ENCODE measurements at regions not wholly inside any gene's neighbourhood (a gene's known extent, or its start where the extent isn't known, plus 50 kb on each side); places are given as distances from the start of the nearest gene placed in this dataset.
"Not testable (repeated sequence)": the region's sequence is repeated elsewhere in the genome, so short reads cannot be mapped to it uniquely, and the experiment has no call there.

DNA sequence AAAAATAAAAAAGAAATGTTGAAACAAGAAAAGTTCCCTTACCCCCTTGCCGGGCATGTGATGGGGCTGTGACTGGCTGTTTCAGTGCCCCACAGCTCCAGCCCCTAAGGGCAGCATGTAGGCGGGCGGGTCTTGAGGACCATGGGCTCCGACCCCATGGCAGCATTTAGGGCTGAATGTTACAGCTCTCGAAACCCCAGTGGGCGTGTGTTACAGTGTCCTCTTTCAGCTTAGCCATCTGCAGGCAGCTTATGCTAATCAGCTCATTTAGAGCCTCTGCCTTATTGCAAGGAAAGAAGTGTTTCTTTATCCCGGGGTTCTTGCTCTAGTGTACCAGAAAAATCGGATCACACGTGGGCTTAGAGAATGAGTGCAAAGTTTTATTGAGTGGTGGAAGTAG, 497.4 kb upstream of the CYLC2 start:
- DNase-seq = no peak

DNA sequence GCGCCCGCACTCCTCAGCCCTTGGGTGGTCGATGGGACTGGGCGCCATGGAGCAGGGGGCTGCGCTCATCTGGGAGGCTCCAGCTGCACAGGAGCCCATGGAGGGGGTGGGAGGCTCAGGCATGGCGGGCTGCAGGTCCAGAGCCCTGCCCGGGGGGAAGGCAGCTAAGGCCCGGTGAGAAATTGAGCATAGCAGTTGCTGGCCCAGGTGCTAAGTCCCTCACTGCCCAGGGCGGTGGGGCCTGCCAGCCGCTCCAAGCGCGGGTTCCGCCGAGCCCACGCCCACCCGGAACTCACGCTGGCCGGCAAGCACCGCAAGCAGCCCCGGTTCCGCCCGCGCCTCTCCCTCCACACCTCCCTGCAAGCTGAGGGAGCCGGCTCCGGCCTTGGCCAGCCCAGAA, 508.2 kb upstream of the CYLC2 start:
- DNase-seq = not testable (repeated sequence)

DNA sequence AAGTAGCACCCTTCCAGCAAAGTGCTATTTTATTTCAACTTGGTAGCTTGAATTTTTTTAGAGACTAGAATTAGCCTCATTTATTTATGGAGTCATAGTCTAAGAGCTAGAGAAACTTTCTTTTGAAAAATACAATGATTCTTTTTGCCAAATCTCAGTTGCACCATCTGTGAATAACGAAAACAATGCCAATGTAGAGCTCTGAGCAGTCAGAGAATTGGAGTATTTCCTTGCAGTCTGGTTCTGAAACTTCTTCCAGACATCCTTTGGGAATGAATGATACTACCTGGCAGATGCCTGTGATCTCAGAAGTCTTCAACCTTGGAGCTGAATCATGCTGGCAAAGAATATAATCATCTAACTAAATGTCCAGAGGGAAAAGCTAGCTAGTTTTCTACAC, 511.5 kb upstream of the CYLC2 start:
- no peak for DNase-seq

DNA sequence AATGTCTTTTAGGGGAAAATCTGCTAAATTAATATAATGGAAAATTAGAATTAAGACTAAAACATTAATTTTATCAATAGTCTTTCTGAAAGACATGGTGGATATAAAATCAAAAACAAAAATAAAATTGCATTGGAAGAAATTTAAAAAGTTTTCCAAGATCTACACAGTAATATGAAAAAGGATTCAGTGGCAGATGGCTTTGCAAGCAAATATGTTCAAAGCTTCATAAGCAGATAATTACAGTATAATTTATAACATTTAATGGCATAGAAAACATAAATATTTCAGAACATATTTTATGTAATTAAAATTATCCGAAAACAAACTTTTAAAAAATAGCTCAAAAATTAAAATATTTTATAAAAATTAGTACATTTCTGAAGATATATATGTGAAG, 512.4 kb upstream of the CYLC2 start:
- no peak for DNase-seq

DNA sequence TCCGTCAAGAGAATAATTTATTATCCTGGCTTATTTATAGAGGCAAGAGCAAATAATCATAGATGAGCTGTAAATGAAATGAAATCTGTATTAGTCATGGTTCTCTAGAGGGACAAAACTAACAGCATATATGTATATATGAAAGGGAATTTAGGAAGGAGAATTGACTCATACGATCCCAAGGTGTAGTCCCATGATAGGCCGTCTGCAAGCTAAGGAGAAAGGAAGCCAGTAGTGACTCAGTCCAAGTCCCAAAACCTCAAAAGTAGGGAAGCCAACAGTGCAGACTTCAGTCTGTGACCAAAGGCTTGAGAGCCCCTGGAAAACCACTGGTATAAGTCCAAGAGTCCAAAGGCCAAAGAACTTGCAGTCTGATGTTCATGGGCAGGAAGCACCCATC, 515.9 kb upstream of the CYLC2 start:
- DNase-seq = no peak

DNA sequence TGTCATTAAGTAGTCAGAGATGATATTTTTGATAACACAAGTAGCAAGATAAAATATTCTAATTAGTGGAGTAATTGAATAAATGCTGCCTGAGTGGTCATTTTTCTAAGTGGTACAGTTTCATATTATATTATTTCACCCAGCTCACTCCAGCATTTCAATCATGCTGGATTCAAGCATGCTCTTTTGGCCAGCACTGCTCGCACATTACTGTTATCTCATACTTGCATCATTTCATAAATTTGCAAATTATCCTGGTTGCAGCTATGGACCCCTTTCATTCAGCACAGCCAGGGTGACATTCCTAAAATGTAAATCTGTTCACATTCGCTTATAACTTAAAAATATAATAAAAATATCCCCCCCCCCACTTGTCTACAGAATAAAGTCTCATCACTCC, 520.8 kb upstream of the CYLC2 start:
- no peak for DNase-seq

DNA sequence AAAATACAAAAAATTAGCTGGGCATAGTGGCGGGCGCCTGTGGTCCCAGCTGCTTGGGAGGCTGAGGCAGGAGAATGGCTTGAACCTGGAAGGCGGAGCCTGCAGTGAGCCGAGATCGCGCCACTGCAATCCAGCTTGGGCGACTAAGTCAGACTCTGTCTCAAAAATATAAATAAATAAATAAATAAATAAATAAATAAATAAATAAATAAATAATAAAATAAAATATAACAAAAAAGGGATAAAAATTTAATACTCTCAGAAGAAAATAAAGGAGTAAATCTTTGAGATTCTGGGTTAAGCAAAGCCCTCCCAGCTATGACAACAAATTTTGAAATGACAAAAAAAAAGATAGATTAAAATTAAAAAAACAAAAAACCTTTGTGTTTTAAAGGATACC, 525.7 kb upstream of the CYLC2 start:
- not testable (repeated sequence) for DNase-seq

DNA sequence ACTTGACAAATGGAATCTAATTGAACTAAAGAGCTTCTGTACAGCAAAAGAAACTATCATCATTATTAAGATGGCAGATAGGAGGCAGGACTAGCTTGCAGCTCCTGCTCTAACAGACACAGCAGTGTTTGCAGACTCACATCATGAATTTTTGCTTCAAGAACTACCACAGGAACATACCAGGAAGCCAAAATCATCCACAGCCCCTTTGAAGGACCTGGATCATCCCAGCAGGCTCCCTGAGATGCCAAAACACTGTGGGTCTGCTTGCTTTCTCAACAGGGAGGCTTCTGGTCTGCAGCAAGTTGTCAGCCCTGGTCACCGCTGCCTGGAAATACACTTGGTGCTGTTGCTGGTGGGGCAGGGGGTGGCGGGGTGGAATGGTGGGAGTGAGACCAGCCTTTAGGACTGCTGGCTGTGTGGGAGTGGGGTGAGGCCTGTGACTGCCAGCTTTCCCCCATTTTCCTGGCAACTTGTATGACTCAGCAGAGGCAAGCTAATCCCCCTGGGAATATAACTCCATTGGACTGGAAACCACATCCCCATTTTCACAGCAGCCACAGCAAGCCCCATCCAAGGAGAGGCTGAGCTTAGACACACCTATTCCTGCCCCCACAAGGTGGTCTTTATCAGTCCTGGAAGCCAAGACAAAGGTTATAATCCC, 533.8 kb upstream of the CYLC2 start:
- DNase-seq = no peak

DNA sequence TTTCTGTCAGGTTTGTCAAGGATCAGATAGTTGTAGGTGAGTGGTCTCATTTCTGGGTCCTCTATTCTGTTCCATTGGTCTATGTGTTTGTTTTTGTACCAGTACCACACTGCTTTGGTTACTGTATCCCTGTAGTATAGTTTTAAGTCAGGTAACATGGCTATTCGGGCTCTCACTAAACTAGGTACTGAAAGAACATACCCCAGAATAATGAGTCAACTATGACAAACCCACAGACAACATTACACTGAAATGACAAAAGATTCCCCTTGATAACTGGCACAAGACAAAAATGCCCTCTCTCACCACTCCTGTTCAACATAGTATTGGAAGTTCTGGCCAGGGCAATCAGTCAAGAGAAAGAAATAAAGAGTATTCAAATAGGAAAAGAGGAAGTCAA, 535.3 kb upstream of the CYLC2 start:
- no peak for DNase-seq

DNA sequence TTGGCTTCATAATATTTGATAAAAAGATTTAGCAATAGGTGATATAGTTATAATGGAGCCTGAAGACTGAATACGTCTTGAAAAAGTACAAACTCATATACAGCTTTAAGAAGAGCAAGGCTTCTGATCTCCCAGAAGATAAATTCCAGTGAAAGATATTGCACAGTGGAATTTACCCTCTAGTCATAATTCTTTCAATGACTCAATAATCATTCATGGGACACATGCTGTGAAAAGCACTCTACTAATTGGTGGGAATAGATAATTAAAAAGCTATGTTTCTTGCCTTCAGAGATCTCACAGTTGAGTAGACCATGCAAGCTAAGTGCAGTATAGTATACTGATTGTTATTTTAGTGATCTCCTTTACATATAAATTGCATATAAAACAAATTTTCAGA, 538.6 kb upstream of the CYLC2 start:
- no peak for DNase-seq

DNA sequence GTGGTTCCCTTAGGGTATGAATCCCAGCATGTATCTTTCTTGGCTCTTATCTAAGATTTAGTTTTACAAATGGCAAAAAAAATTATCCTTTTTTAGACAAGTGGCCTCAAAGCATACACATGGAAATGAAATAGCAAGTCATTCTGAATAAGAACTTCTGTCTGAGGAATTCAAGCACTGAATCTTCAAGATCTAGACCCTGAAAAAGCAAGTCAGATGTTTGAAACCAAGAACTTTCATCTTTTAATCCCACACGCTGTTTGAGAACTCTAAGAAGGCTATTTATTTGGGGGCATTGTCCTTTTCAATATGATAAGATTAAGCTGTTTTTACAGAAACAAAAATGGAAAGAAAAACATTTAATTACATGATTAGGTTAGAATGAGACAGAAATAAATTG, 549.2 kb upstream of the CYLC2 start:
- DNase-seq = no peak

DNA sequence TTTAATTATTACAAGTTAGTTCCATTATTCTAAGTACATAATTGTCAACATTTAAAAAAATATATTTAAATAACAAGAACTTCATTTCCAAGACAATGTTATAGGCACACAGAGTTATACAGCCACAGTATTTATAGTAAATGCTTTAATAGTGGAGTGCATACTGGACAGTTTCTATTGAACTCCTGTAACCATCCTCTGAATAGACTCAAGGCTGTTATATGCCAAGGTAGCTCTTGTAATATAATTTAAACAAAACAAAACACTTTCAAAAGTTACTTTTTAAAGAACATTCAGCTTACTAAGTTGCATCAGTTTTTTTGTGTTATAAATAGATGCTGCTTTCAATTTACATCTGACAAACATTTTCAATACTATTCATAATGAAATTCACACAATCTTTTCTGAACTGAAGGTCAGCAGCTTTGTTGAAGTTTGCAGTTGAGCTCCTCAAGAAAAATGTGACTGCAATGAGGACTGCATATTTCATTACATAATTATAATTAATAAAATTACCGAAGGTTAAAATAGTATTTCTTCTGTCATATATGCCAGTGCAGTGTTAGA, 549.9 kb upstream of the CYLC2 start:
- DNase-seq = no peak

DNA sequence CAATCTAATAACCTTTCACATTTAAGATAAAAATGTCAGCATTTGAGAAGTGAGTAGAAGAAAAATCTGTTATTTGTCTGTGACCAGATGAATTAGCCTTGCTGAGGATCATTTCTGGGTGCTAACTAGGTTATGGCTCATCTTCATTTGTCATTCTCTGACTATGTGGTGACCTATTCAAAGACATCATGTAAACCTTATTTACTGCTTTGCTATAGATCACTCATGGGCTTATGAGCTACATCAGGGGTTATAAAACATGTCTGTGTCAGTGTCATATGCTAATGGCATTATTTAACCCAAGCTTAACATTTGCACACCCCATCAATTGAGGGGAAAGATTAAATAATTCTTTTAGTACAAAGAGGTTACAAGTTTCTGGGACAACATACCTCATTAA, 555.5 kb upstream of the CYLC2 start:
- DNase-seq = no peak

DNA sequence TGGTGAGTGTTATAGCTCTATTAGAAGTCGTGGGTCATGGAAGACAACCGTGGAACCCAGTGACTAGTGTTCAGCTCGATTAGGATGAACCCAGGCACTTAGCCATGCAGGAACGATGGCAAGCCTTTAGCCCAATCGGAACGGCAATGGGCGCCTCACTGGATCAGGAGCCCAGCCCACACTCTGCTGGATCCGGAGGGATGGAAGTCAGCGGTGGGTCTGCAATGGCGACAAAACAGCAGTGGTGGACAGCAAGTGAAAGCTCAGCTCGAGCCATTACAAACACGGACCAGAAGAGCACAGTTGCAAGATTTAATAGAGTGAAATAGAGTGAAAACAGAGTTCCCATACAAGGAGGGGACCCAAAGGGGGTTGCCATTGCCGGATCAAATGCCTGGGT, 558.5 kb upstream of the CYLC2 start:
- DNase-seq = not testable (repeated sequence)

DNA sequence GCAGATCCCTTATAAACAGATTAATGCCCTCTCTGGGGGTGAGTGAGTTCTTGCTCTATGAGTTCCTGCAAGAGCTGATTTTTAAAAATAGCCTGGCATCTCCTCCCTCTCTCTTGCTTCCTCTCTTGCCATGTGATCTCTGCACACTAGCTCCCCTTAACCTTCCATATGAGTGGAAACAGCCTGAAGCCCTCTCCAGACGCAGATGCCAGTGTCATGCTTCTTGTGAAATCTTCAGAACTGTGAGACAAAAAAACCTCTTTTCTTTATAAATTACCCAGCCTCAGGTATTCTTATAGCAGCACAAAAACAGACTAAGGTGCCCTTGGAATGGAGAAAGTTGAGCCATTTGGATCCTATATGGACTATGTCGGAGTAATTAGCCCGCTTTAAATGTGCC, 559.7 kb upstream of the CYLC2 start:
- DNase-seq = no peak

DNA sequence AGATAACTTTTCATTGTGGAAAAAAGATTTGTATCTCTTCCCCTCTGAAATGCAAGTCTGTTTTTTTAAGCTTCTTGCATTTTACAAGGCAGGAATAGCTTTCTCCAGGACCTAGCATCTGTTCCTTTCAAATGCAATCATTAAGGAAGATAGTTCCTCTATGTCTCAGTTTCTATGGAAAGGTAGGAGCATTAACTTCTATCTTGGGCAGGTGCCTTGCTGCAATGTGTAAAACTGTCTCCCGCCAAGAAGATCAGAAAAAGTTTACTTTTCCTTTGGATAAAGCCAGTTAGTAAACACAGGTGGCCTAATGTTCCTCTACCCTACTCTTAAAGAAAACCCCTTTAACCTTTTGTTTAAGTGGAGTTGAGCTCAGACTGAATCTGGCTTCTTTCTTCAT, 560.6 kb upstream of the CYLC2 start:
- no peak for DNase-seq

DNA sequence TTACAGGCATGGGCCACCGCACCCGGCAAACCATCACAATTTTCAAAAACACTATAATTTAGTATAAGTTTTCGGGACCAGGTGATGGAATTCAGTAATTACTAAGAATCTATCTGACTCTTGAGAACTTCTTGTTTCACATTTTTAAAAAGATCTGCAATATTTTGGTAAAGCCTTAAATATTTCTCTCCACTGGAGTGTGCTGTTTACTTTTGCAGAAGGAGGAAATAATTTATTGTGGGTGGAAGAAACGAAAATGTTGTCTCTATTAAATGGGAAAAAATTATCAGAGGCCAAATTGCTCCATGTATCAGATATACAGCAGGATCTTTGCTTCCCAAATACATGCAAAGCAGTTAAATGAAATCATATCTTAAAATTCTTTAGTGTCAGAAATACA, 566.8 kb upstream of the CYLC2 start:
- DNase-seq = no peak

DNA sequence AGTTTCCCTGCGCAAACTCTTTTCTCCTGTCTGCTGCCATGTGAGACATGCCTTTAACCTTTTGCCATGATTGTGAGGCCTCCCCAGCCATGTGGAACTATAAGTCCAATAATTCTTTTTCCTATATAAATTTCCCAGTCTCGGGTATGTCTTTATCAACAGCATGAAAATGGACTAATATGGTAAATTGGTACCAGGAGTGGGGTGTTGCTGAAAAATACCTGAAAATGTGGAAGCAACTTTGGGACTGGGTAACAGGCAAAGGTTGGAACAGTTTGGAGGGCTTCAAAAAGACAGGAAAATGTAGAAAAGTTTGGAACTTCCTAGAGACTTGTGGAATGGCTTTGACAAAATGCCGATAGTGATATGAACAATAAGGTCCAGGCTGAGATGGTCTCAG, 578.9 kb upstream of the CYLC2 start:
- not testable (repeated sequence) for DNase-seq

DNA sequence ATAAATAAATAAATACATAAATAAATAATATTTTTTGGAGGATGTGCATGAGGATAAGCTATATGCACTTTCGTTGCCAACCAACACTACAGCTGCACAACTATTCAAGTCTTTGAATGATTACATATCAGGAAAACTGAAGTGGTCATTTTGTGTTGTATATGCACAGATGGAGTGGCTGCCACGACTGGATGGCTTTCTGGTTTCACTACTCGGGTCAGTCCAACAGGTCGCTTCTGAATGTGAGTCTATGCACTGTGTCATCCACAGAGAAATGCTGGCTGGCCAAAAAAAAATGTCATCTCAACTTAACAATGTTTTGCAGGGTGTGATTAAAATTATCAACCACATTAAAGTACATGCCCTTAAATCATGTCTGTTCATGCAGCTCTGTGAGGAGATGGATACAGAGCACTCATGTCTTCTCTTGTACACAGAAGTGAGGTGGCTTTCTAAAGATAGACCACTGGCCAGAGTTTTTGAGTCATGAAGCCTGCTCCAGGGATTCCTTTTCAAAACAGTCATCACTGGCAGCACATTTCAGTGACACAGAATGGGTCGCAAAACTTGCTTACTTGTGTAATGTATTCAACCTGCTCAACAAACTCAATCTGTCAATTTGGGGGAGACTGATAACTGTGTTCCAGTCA, 589.8 kb upstream of the CYLC2 start:
- no peak for DNase-seq

DNA sequence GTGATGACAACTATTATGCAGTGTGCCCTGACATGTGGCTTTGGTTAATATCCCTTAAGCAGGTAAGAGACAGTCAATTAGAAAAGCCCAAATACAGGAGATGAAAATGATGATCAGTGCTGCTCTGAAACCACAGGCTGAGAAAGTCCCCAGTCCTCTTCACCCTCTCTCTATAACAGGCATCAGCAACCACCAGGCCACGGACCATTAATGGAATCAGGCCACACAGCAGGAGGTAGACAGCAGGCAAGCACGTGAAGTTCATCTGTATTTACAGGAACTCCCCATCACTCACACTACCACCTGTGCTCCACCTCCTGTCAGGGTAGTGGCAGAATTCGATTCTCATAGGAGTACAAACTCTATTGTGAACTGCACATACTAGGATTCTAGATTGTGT, 591.6 kb upstream of the CYLC2 start:
- DNase-seq = no peak

DNA sequence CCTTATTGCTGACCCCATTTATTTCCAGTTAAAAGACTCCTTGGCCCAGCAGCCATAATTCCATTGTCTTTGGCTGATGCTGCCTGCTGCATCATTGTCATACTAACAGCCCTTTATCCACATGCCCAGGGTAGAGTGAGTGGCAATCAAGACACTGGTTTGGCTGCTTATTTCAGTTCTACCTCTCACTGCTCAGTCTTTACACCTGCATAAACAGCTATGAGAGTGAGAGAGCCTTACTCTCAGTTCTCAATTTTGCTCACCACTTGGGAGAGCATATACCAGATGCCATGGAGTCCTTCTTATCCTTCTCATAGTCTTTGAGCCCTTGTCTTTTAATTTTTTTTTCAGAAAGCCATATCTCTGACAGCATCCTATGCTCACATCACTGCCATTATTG, 596.9 kb upstream of the CYLC2 start:
- DNase-seq = no peak

DNA sequence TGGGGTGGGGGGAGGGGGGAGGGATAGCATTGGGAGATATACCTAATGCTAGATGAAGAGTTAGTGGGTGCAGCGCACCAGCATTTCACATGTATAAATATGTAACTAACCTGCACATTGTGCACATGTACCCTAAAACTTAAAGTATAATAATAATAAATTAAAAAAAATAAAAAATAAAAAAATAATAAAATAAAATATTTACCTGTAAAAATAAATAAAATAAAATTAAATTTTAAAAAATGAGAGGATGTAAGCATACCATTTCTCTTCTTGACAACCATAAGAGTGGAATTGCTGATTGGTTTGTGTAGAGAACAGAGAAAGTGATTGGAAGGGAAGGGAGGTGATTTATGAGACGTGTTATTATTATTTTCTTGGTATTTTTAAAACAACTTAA, 609.5 kb upstream of the CYLC2 start:
- DNase-seq = not testable (repeated sequence)

DNA sequence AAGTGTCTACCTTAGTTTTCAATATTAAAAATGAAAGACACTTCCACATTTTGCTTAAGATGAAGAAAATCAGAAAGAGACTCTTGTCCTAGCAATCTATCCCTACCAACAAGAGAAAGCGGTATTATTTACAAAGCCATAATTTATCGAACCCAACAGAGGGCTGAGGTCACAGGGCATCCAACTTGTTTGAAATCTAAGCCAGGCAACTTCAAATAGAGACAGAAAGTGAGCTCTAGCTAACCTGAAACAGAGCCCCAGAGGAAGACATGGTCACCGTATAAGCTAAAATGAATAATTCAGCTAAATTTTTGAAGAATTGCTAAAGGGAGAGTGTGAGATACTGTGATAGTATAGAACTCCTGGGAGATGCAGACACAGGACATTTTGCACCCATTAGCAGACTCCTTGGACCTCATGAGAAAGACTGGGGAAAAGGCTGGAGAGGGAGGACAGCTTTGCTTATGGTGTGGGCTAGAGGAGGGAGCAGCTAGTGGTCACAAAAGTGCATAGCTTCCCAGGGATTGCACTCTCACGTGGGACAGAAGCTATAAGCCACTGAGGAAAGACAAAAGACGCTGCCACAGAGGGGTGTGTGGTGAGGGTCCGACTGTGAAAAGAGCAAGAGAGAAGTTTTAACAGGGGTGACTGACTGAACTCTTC, 624.2 kb upstream of the GRIN3A start:
- no peak for DNase-seq

DNA sequence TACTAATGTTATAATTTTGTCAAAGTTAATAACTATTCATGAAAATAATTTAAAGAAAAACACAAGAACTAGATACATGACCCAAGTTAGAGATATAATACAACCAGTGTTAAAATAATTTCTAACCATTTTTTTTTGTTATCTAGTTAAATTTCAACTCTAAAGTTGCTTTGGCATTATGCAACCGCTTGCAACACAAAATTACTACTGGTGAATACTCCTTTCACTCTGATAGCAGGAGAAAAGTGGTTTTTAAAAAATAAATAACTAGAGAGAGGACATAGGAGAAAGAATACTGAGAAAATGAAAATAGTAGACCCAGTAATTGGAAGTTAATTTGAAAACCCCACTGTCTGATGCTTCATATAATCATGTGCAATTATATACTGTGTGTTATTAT, 622.4 kb upstream of the GRIN3A start:
- DNase-seq = no peak

Data from suppressor macrophage treated with lipopolysaccharide for 4 hours (primary cell).